Glutamatergic neuron (in vitro differentiated cells): ENCODE measurements at regions not wholly inside any gene's neighbourhood (a gene's known extent, or its start where the extent isn't known, plus 50 kb on each side); places are given as distances from the start of the nearest gene placed in this dataset.
A peak's percentile ranks its signal among the peaks of the same experiment; 100 is the strongest.

ENCODE experiments used
- DNase-seq: peaks from one replicate; pipeline ENCODE4 v3.0.0; 2022
- H3K27ac Mint-ChIP-seq: one replicate; pipeline ENCODE4 v1.8.0; 2020; ENCODE audit warnings: mild to moderate bottlenecking, mixed read lengths, inconsistent platforms; ENCODE audit not compliant: unreplicated experiment
- H3K27me3 Mint-ChIP-seq: one replicate; pipeline ENCODE4 v1.8.0; 2020; ENCODE audit warnings: mild to moderate bottlenecking, moderate library complexity, mixed read lengths, inconsistent platforms; ENCODE audit not compliant: unreplicated experiment
- H3K36me3 Mint-ChIP-seq: one replicate; pipeline ENCODE4 v1.8.0; 2020; ENCODE audit warnings: mild to moderate bottlenecking, mixed read lengths, inconsistent platforms; ENCODE audit not compliant: unreplicated experiment
- H3K4me1 Mint-ChIP-seq: one replicate; pipeline ENCODE4 v1.8.0; 2020; ENCODE audit warnings: mild to moderate bottlenecking, low read depth, mixed read lengths, inconsistent platforms; ENCODE audit not compliant: unreplicated experiment
- H3K4me3 Mint-ChIP-seq: one replicate; pipeline ENCODE4 v1.8.0; 2020; ENCODE audit warnings: mild to moderate bottlenecking, mixed read lengths, inconsistent platforms; ENCODE audit not compliant: unreplicated experiment
- H3K9me3 Mint-ChIP-seq: one replicate; pipeline ENCODE4 v1.8.0; 2020; ENCODE audit warnings: mild to moderate bottlenecking, moderate library complexity, mixed read lengths, inconsistent platforms; ENCODE audit not compliant: unreplicated experiment
- CTCF ChIP-seq: fragments of 200-600 bp; sonication (generic); IDR thresholded peaks from one replicate; pipeline ENCODE4 v1.5.0; 2021; ENCODE audit not compliant: partially characterized antibody, unreplicated experiment

- Mint-ChIP-seq H3K36me3 (no peaks in the 10 kb centered on the region), H3K27me3 (no peaks in the 10 kb centered on the region), H3K27ac (no peak overlapping the region), H3K9me3 (no peaks in the 10 kb centered on the region), H3K4me1 (no peaks in the 10 kb centered on the region), H3K4me3 (no peak overlapping the region)
- no peak for TF ChIP-seq CTCF
- no peak for DNase-seq
Observed at GRCh38 chr5:42043400-42043799, 118.3 kb downstream of the FBXO4 start.

- Mint-ChIP-seq H3K27ac (no peak overlapping the region), H3K36me3 (no peaks in the 10 kb centered on the region), H3K4me3 (no peak overlapping the region), H3K4me1 (no peaks in the 10 kb centered on the region), H3K9me3 (no peaks in the 10 kb centered on the region), H3K27me3 (no peaks in the 10 kb centered on the region)
- peak; percentile 63 for DNase-seq
- TF ChIP-seq CTCF: peak; percentile 79
Observed at GRCh38 chr5:42057254-42057690, 132.2 kb downstream of the FBXO4 start.

GRCh38 chr5:42059291-42059690 is 134.2 kb downstream of the FBXO4 start:
- Mint-ChIP-seq H3K4me1 (no peaks in the 10 kb centered on the region), H3K36me3 (no peaks in the 10 kb centered on the region), H3K27ac (no peak overlapping the region), H3K9me3 (no peaks in the 10 kb centered on the region), H3K4me3 (no peak overlapping the region), H3K27me3 (no peaks in the 10 kb centered on the region)
- TF ChIP-seq CTCF: no peak
- no peak for DNase-seq

GRCh38 chr5:42059778-42060464 is 134.8 kb downstream of the FBXO4 start:
- H3K36me3 Mint-ChIP-seq: no peaks in the 10 kb centered on the region
- no peak for TF ChIP-seq CTCF
- H3K9me3 Mint-ChIP-seq: no peaks in the 10 kb centered on the region
- DNase-seq: no peak
- H3K27ac Mint-ChIP-seq: no peak overlapping the region
- no peaks in the 10 kb centered on the region for H3K4me1 Mint-ChIP-seq
- H3K27me3 Mint-ChIP-seq: no peaks in the 10 kb centered on the region
- no peak overlapping the region for H3K4me3 Mint-ChIP-seq

GRCh38 chr5:42061121-42061520 is 136.0 kb downstream of the FBXO4 start:
- no peak for TF ChIP-seq CTCF
- Mint-ChIP-seq H3K4me1 (no peaks in the 10 kb centered on the region), H3K9me3 (no peaks in the 10 kb centered on the region), H3K4me3 (no peak overlapping the region), H3K27ac (no peak overlapping the region), H3K36me3 (no peaks in the 10 kb centered on the region), H3K27me3 (no peaks in the 10 kb centered on the region)
- no peak for DNase-seq
